ENCODE measurements at regions not wholly inside any gene's neighbourhood (a gene's known extent, or its start where the extent isn't known, plus 50 kb on each side); places are given as distances from the start of the nearest gene placed in this dataset.
A peak's percentile ranks its signal among the peaks of the same experiment; 100 is the strongest.

DNA sequence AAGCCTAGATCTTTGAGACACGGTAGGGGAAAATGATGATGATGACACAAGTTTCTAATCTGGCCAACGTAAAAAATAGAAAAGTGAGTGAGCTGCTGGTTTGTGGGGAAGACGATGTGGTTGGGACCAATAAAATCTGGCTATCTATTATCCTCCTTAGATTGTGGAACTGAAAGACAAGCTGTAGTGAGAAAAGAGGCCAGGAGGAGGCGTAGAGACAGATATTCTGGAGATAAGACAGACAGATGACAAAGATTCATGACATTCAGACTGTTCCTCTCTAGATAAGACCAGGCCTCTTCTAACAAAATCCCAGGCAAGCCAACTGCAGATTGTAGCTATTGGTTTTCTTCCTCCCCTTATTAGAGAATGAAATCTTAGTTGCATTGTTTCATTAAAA, 376.3 kb upstream of the UBE2E3 start:
- H3K27ac ChIP-seq (ENCODE audit: low read depth, low read length): no peak overlapping the region
- no peaks in the 10 kb centered on the region for H3K4me1 ChIP-seq (ENCODE audit: control insufficient read depth, insufficient read depth, low read length)
- H3K36me3 Mint-ChIP-seq (ENCODE audit: low read depth): no peaks in the 10 kb centered on the region
- H3K9me3 Mint-ChIP-seq: no peaks in the 10 kb centered on the region
- no peak overlapping the region for H3K27ac Mint-ChIP-seq
- no peaks in the 10 kb centered on the region for H3K9me3 ChIP-seq (ENCODE audit: control insufficient read depth, low read length)
- 67 to 84% methylated on average over 2 to 4 of the region's 4 CpGs for WGBS, 2 experiments (ENCODE audit: insufficient coverage in 1 of 2, insufficient read length in 1 of 2)
- TF ChIP-seq CTCF (conservative IDR thresholded peaks at IDR 0.05): peak; percentile 78
- no peaks in the 10 kb centered on the region for H3K27me3 ChIP-seq (ENCODE audit: control insufficient read depth, insufficient read depth, low read length, poor library complexity, severe bottlenecking)
- no peaks in the 10 kb centered on the region for H3K36me3 ChIP-seq (ENCODE audit: control insufficient read depth, insufficient read depth, low read length)
- H3K27me3 Mint-ChIP-seq (ENCODE audit: insufficient read depth): no peaks in the 10 kb centered on the region
- peaks cover 16% of the 10 kb centered on the region for H3K4me1 Mint-ChIP-seq
- peak; percentile 77 for DNase-seq
- H3K4me3 Mint-ChIP-seq: no peak overlapping the region
- no peak overlapping the region for H3K4me3 ChIP-seq (ENCODE audit: low read length)
- H3K9ac ChIP-seq (ENCODE audit: extremely low read depth, low read length, poor library complexity, severe bottlenecking): no peak overlapping the region

DNA sequence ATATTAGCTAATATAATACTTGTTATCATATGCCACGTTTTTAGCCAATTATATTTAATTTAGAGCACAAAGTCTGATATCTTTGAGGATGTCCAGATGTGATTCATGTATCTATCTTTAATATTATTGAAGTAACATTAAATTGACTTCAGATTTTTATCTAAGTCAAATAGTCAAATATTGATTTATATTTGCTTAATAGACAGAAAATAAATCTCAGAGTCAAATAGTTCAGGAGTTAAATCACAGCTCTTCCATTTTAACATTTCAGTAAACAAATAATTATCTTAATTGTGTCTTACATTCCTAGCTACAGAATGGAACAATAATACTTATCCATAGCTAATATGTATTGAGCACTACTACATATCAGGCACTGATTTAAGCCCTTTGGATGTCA, 379.4 kb upstream of the UBE2E3 start:
- Mint-ChIP-seq H3K27me3 (ENCODE audit: insufficient read depth) (no peaks in the 10 kb centered on the region), H3K4me3 (no peak overlapping the region), H3K4me1 (peaks cover 16% of the 10 kb centered on the region), H3K9me3 (no peaks in the 10 kb centered on the region), H3K27ac (no peak overlapping the region), H3K36me3 (ENCODE audit: low read depth) (no peaks in the 10 kb centered on the region)
- H3K9me3 ChIP-seq (ENCODE audit: control insufficient read depth, low read length): no peaks in the 10 kb centered on the region
- H3K4me3 ChIP-seq (ENCODE audit: low read length): no peak overlapping the region
- H3K27ac ChIP-seq (ENCODE audit: low read depth, low read length): no peak overlapping the region
- WGBS, 2 experiments (ENCODE audit: insufficient coverage in 1 of 2, insufficient read length in 1 of 2): no CpG with 5 or more reads among the region's 1 CpG
- H3K27me3 ChIP-seq (ENCODE audit: control insufficient read depth, insufficient read depth, low read length, poor library complexity, severe bottlenecking): no peaks in the 10 kb centered on the region
- H3K9ac ChIP-seq (ENCODE audit: extremely low read depth, low read length, poor library complexity, severe bottlenecking): no peak overlapping the region
- TF ChIP-seq CTCF (conservative IDR thresholded peaks at IDR 0.05): no peak
- no peaks in the 10 kb centered on the region for H3K36me3 ChIP-seq (ENCODE audit: control insufficient read depth, insufficient read depth, low read length)
- no peaks in the 10 kb centered on the region for H3K4me1 ChIP-seq (ENCODE audit: control insufficient read depth, insufficient read depth, low read length)
- no peak for DNase-seq

GRCh38 chr2:180599804-180600203, 380.6 kb upstream of the UBE2E3 start:
- no peak overlapping the region for H3K4me3 Mint-ChIP-seq
- H3K36me3 Mint-ChIP-seq (ENCODE audit: low read depth): no peaks in the 10 kb centered on the region
- H3K36me3 ChIP-seq (ENCODE audit: control insufficient read depth, insufficient read depth, low read length): no peaks in the 10 kb centered on the region
- no peaks in the 10 kb centered on the region for H3K27me3 ChIP-seq (ENCODE audit: control insufficient read depth, insufficient read depth, low read length, poor library complexity, severe bottlenecking)
- no peak for DNase-seq
- H3K9ac ChIP-seq (ENCODE audit: extremely low read depth, low read length, poor library complexity, severe bottlenecking): no peak overlapping the region
- H3K4me3 ChIP-seq (ENCODE audit: low read length): no peak overlapping the region
- no peaks in the 10 kb centered on the region for H3K9me3 ChIP-seq (ENCODE audit: control insufficient read depth, low read length)
- peaks cover 16% of the 10 kb centered on the region for H3K4me1 Mint-ChIP-seq
- 95% methylated on average over 3 of the region's 4 CpGs; no CpG with 5 or more reads in 1 of the 2 experiments for WGBS, 2 experiments (ENCODE audit: insufficient coverage in 1 of 2, insufficient read length in 1 of 2)
- TF ChIP-seq CTCF (conservative IDR thresholded peaks at IDR 0.05): no peak
- no peak overlapping the region for H3K27ac Mint-ChIP-seq
- no peaks in the 10 kb centered on the region for H3K27me3 Mint-ChIP-seq (ENCODE audit: insufficient read depth)
- no peaks in the 10 kb centered on the region for H3K9me3 Mint-ChIP-seq
- H3K4me1 ChIP-seq (ENCODE audit: control insufficient read depth, insufficient read depth, low read length): no peaks in the 10 kb centered on the region
- no peak overlapping the region for H3K27ac ChIP-seq (ENCODE audit: low read depth, low read length)
